GM21786 (cell line): ENCODE measurements at regions not wholly inside any gene's neighbourhood (a gene's known extent, or its start where the extent isn't known, plus 50 kb on each side); places are given as distances from the start of the nearest gene placed in this dataset.
"Not testable (repeated sequence)": the region's sequence is repeated elsewhere in the genome, so short reads cannot be mapped to it uniquely, and the experiment has no call there.

Experiments
- ATAC-seq: cut with Tn5 transposase; IDR thresholded peaks from one replicate; pipeline ENCODE4 v1.9.1; 2021; ENCODE audit not compliant: unreplicated experiment

DNA sequence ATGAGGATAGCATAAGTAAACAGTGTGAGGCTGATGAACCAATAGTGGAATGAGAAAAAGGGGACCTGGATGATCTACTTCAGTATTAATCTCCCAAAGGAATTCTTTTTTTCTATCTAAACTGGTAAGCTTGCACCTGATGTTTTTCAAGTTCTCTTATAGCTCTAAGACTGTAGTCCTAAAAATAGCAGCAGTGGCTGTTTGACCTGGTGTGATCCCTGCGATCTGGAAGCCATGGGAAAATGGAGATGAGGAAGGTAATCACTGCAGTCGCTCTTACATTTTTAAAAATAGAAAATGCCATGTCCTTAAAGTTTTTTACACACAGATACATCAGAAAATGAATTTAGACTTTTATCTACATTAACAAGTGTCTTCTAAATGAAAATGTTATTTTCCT, 926.4 kb upstream of the SLC35B3 start:
- ATAC-seq, result no peak

DNA sequence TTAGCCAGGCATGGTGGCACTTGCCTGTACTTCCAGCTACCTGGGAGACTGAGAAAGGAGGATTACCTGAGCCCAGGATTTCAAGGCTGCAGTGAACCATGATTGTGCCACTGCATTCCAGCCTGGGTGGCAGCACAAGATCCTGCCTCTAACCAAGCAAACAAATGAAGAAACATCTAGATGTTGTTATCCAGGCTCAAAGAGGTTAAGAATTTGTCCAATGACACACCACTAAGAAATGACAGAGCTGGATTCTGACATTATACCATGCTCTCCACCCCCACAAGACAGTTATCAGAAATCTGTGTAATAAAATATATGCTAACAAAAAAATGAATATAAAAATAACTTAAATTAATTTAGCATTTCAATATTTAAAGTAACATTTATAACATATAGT, 925.5 kb upstream of the SLC35B3 start:
- ATAC-seq, result no peak

GRCh38 chr6:9347608-9348007, 912.3 kb upstream of the SLC35B3 start:
- no peak for ATAC-seq

DNA sequence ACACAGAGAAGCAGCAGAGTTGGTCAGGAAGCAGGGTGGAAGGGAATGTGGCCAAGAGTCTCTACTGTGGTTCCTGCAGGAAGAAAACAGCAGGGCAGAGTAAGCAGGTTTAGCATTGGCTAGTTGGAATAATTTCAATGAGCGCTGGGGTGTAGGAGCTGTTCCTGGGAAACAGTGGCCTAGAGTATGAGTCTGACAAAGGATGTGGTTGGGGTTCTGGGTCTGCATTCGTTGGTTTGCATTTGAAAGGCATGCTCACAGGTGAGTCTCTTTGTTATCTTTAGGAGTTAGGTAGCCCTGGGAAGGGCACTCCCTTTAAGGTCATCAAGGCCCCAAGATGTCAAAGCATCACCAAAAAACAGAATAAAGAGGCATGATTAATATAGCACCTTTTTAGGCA, 911.6 kb upstream of the SLC35B3 start:
- ATAC-seq, result no peak

DNA sequence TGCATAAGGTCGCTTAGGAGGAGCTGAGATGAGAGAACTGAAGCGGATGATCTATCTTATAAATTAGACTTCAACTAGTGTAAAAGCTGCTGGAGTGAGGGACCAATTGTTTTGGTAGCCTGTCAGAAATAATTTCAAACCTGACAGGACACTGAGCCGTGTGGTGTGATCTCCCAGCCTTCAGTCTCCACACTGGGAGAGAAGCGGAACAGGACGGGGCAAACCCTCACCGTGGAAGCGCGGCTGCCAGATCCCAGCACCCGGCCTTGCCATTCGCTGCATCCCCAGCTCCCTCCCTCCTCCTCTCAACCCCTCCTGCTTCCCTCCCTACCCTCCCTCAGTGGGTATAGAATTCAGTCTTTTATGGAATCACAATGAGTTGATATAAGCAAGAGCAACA, 900.1 kb upstream of the SLC35B3 start:
- ATAC-seq, result no peak

DNA sequence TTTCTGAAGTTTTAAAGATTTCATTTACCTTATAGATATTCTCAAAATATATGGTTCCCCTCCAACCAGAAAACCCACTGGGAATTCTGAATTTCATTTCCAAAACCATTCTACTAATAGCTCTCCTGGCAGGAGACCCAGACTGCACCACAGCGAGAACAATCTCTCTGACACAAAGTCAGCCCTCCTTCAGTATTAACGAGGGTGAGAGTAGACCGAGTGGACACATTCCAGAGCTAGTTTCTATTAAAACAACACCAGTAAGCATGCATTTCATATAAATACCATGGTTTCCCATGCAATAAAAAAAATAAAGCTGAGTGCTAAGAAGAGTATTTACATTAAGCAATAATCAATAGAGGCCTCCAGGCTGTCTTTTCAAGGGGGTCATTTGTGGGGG, 899.6 kb upstream of the SLC35B3 start:
- no peak for ATAC-seq

GRCh38 chr6:9332241-9332780, 897.0 kb upstream of the SLC35B3 start:
- no peak for ATAC-seq

GRCh38 chr6:9316831-9317230, 881.5 kb upstream of the SLC35B3 start:
- ATAC-seq, result no peak

- no peak for ATAC-seq
Observed at GRCh38 chr6:9315966-9316650, 880.8 kb upstream of the SLC35B3 start.

- no peak for ATAC-seq
Observed at GRCh38 chr6:9308284-9308683, 872.9 kb upstream of the SLC35B3 start.

DNA sequence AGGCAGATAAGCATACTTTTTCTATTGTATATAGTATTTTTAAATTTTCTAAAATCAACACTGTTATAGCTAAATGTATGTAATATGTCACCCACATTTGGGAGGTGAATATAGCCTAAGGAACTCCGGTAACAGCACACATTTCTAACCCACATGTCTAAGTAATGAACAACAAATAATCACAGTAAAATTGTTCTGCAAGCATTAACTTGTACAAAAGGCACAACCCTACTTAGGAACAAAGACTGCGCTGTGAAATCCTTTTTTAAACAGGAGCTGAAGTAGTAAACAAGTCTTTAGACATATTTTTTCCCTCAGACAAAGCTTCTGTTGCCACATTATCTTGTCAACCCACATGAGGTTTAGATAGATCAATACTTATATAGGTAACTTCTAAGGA, 872.4 kb upstream of the SLC35B3 start:
- no peak for ATAC-seq

- no peak for ATAC-seq
Observed at GRCh38 chr6:9307187-9307586, 871.8 kb upstream of the SLC35B3 start.

DNA sequence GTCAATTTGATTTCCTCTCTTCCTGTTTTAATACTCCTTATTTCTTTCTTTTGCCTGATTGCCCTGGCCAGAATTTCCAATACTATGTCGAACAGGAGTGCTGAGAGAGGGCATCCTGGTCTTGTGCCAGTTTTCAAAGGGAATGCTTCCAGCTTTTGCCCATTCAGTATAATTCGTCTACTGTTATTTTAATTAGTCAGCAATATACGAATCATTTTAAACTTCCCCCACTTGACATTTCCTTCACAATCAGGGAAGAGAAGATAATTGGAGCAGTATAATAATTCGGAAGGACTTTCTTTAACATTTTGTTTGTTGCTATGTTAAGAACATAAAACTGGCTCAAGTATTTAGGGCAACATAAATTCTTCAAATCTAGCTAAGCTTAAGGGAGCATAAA, 860.3 kb upstream of the SLC35B3 start:
- no peak for ATAC-seq

GRCh38 chr6:9292975-9293374, 857.6 kb upstream of the SLC35B3 start:
- ATAC-seq, result no peak

GRCh38 chr6:9290342-9290741, 855.0 kb upstream of the SLC35B3 start:
- ATAC-seq, result not testable (repeated sequence)

DNA sequence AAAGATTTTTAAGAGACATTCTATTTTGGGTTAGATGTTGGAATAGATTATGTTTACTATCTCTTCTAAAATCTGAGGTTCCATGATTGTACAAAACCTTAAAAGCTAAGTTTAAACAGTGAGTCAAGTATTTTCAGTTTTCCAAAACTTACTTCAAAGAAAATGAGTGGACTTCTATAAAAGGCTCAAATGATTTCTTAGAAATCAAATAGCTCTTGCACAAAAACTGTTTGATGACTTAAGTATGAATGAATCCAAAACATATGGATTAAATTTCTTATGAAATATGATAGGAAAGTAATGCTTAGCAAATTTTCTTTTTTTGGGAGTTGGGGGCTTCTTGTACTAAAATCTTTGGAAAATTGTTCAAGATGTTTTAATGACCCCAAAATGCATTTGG, 837.3 kb upstream of the SLC35B3 start:
- ATAC-seq, result no peak

- no peak for ATAC-seq
Observed at GRCh38 chr6:9266741-9267140, 831.4 kb upstream of the SLC35B3 start.

DNA sequence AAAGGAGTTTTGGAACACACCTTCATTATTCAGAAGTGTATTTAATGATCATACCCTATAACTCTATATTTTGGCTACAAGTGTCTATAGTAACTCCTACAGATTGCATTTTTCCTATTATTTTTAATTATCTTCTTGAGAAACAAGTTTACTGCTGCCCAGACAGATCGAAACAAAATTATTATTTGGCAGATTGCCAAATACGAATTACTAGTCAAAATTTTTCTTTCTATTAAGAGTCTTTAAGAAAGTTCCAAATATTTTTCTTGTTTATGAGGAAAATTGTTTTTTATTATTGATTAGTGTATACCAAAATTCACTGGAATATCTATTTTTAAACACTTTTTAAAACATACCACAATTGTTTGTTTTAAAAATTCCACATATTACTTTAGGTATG, 821.9 kb upstream of the SLC35B3 start:
- ATAC-seq, result no peak

GRCh38 chr6:9254251-9254650, 818.9 kb upstream of the SLC35B3 start:
- no peak for ATAC-seq

DNA sequence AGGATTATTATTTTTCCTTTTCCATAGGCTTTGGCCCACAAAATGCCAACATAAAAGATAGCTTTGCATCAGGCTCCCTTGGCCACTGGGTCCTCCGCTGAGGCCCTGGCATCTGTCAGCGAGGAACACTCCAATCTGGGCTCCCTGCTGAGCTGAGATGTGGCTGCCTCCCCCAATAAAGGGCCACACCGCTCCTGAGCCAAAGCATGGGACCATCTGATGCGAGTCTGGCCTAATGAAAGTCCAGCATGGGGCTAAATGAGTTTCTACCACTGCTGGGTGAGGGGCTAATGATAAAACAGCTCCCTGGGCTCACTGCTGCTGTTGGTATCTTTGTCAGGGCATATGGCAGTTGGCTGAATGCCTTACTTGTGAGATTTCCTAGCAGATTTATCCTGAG, 817.5 kb upstream of the SLC35B3 start:
- no peak for ATAC-seq

DNA sequence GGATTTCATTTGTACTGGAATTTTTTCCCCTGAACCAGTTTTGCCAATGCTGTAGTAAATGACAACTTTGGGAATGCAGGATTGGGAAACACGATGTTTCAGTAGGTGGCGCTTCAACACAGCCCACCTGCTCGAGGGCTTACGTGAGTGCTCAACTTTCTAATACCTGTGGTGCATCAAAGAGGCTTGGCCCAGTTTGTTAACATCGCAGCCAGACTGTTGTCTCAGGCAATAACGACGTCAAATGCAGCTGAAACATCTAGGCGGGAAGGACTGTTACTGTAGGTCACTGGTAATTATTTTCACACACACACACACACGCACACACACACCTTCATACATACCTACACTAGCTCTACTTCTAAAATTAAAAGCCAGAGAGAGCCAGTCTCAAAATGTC, 815.5 kb upstream of the SLC35B3 start:
- ATAC-seq, result no peak

- no peak for ATAC-seq
Observed at GRCh38 chr6:9248133-9248532, 812.8 kb upstream of the SLC35B3 start.

GRCh38 chr6:9240861-9241260, 805.5 kb upstream of the SLC35B3 start:
- ATAC-seq, result no peak
